Lower lobe of right lung (tissue), 2 donors: ENCODE measurements at regions not wholly inside any gene's neighbourhood (a gene's known extent, or its start where the extent isn't known, plus 50 kb on each side); places are given as distances from the start of the nearest gene placed in this dataset.
A peak's percentile ranks its signal among the peaks of the same experiment; 100 is the strongest.

Experiments used
- ATAC-seq, 2 donors: fragments of 200-7000 bp; cut with Tn5 transposase; one replicate each; pipeline ENCODE4 v1.9.1; 2020 to 2022; ENCODE audit warnings: mild to moderate bottlenecking in 2 of 2, moderate library complexity in 2 of 2
- DNase-seq: peaks from one replicate; pipeline ENCODE4 v3.0.0-alpha.2; 2020
- H3K27ac ChIP-seq: fragments of 200-600 bp; one replicate; pipeline ENCODE4 v1.8.0; 2022
- H3K27me3 ChIP-seq: fragments of 200-600 bp; one replicate; pipeline ENCODE4 v1.8.0; 2022; ENCODE audit warnings: low read depth
- H3K36me3 ChIP-seq: fragments of 200-600 bp; one replicate; pipeline ENCODE4 v1.8.0; 2022; ENCODE audit warnings: mild to moderate bottlenecking
- H3K4me1 ChIP-seq: fragments of 200-600 bp; one replicate; pipeline ENCODE4 v1.8.0; 2022
- H3K4me3 ChIP-seq: fragments of 200-600 bp; one replicate; pipeline ENCODE4 v1.8.0; 2022; ENCODE audit warnings: mild to moderate bottlenecking
- H3K9me3 ChIP-seq: fragments of 200-600 bp; one replicate; pipeline ENCODE4 v1.8.0; 2022
- CTCF ChIP-seq: fragments of 200-600 bp; IDR thresholded peaks from one replicate; pipeline ENCODE4 v1.8.0; 2022; ENCODE audit warnings: antibody characterized with exemption, mild to moderate bottlenecking
- intact Hi-C: fragments of 100-400 bp; cut with DNase I; formaldehyde crosslinking; loops from one replicate; pipeline ENCODE4 v1.11.0; 2022
- donor health status: DM: no; HTN: yes; CAD: no; lungs with severe emphysema.

DNA sequence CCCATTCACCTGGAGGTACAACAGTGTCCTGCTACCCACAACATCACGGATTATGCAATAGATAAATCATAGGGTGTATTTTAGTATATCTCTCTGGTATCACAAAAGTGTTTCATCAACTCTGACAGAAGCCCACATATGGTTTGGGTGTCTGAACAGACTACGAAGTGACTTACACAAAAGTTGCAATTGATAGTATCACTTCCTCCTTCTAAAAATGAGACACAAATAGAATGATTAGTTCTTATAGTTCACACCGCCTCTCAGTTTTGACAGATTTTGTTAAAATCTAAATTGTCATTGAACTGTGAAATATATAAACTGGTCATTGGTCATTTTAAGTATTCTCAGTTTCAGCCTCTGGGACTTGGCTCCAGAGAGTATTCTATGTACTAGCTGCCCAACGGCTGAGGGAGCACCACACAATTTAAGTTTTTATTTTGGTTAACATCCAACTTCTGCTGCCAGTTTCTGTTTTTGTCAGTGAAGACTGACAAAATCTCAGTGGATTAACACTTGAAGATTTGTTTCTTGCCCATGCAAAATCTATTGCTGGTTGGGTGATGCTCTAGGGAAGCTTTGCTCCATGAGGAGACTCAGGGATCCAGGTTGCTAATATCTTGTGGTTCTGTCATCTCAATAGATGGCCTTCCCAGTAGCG is 113.8 kb upstream of the PUDP start:
- no peaks in the 10 kb centered on the region for H3K9me3 ChIP-seq
- no peaks in the 10 kb centered on the region for H3K4me1 ChIP-seq
- H3K4me3 ChIP-seq, result no peak overlapping the region
- no peak for ATAC-seq
- no peak for DNase-seq
- H3K36me3 ChIP-seq, result no peaks in the 10 kb centered on the region
- no peak overlapping the region for H3K27ac ChIP-seq
- TF ChIP-seq CTCF, result no peak
- no peaks in the 10 kb centered on the region for H3K27me3 ChIP-seq
- intact Hi-C loops, result no loop called here

DNA sequence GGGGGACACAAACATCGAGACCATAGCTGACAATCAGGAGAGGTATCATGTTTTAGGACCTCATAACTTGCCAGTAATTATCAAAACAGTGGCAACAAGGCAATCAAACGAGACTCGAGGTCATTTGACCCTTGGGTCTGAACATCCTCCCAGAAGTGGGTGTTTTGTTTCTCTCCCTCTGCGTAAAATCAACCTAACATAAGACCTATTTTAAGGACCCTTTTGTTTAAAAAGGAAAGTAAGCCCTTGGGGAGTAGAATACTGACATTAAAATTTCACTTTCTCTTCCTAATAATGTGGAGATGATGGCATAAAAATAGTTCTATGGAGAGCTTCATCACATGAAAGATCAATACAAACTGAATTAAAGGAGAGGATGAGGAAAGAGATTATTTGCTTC is 106.2 kb upstream of the PUDP start:
- no peaks in the 10 kb centered on the region for H3K27me3 ChIP-seq
- H3K36me3 ChIP-seq, result no peaks in the 10 kb centered on the region
- no peaks in the 10 kb centered on the region for H3K9me3 ChIP-seq
- DNase-seq (no peak), ATAC-seq (no peak)
- H3K4me1 ChIP-seq, result no peaks in the 10 kb centered on the region
- intact Hi-C loops, result no loop called here
- H3K4me3 ChIP-seq, result no peak overlapping the region
- no peak for TF ChIP-seq CTCF
- no peak overlapping the region for H3K27ac ChIP-seq

DNA sequence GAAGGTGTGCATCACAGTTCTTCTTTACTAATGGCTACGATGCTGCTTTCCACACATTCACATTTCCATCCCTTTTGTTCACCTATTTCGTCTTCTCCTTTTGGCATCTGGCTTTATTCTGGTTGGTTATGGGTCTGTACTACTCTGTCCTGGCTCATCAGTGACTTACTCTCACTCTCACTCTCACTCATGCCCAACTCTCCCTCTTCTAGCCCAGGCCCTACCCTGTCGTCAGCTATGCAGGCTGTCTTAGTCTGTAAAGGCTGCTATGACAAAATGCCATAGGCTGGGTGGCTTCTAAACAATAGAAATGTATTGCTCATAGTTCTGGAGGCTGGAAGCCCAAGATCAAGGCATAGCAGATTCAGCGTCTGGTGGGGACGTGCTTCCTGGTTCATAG is 105.6 kb upstream of the PUDP start:
- Histone ChIP-seq H3K27ac (no peak overlapping the region), H3K4me1 (no peaks in the 10 kb centered on the region), H3K9me3 (no peaks in the 10 kb centered on the region), H3K36me3 (no peaks in the 10 kb centered on the region), H3K27me3 (no peaks in the 10 kb centered on the region), H3K4me3 (no peak overlapping the region)
- intact Hi-C loops, result no loop called here
- DNase-seq, result no peak
- no peak for TF ChIP-seq CTCF
- ATAC-seq, result no peak

GRCh38 chrX:7252013-7252610 is 104.2 kb upstream of the PUDP start:
- no peaks in the 10 kb centered on the region for H3K27me3 ChIP-seq
- H3K27ac ChIP-seq, result no peak overlapping the region
- intact Hi-C loops, result no loop called here
- DNase-seq (peak; percentile 58), ATAC-seq (peak; percentile 80 to 95)
- no peak for TF ChIP-seq CTCF
- no peak overlapping the region for H3K4me3 ChIP-seq
- no peaks in the 10 kb centered on the region for H3K36me3 ChIP-seq
- H3K4me1 ChIP-seq, result no peaks in the 10 kb centered on the region
- no peaks in the 10 kb centered on the region for H3K9me3 ChIP-seq

GRCh38 chrX:7247346-7247745 is 99.4 kb upstream of the PUDP start:
- Histone ChIP-seq H3K4me3 (no peak overlapping the region), H3K36me3 (no peaks in the 10 kb centered on the region), H3K9me3 (no peaks in the 10 kb centered on the region), H3K4me1 (no peaks in the 10 kb centered on the region), H3K27ac (no peak overlapping the region), H3K27me3 (no peaks in the 10 kb centered on the region)
- ATAC-seq (no peak), DNase-seq (no peak)
- intact Hi-C loops, result no loop called here
- no peak for TF ChIP-seq CTCF
